ENCODE measurements at regions not wholly inside any gene's neighbourhood (a gene's known extent, or its start where the extent isn't known, plus 50 kb on each side); places are given as distances from the start of the nearest gene placed in this dataset.

DNA sequence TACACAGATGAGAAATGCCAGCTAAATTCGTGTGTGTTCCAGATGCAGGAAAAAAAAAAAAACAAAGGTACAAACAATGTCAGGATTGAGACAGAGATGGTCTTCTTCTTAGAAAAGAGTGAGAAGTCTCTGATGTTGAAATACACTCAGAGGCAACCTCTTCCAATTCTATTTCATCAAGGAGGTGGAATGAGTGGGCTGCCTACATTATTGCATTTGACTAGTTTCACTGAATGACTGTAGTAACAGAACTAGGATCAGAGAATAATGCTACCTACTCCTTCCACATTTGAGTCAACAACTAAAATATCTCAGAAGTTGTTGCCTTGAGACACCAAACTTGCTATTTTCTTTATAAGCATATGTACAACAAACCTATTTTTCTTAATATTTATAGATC is 1332.2 kb upstream of the FLRT2 start:
- no peak overlapping the region for H3K4me3 ChIP-seq (replicated peaks; ENCODE audit: insufficient read depth, low read length)
- H3K27ac ChIP-seq (replicated peaks): no peak overlapping the region
- no peak for DNase-seq (ENCODE audit: low read depth in 1 of 2, low spot score in 1 of 2)
- TF ChIP-seq SPI1 (IDR thresholded peaks at IDR 0.05; ENCODE audit: borderline replicate concordance, low read depth) (no peak), POLR2AphosphoS5 (IDR thresholded peaks at IDR 0.05; ENCODE audit: low read depth) (no peak), GABPA (IDR thresholded peaks at IDR 0.05; ENCODE audit: low read depth) (no peak)
- TF ChIP-seq, protein P1, sequence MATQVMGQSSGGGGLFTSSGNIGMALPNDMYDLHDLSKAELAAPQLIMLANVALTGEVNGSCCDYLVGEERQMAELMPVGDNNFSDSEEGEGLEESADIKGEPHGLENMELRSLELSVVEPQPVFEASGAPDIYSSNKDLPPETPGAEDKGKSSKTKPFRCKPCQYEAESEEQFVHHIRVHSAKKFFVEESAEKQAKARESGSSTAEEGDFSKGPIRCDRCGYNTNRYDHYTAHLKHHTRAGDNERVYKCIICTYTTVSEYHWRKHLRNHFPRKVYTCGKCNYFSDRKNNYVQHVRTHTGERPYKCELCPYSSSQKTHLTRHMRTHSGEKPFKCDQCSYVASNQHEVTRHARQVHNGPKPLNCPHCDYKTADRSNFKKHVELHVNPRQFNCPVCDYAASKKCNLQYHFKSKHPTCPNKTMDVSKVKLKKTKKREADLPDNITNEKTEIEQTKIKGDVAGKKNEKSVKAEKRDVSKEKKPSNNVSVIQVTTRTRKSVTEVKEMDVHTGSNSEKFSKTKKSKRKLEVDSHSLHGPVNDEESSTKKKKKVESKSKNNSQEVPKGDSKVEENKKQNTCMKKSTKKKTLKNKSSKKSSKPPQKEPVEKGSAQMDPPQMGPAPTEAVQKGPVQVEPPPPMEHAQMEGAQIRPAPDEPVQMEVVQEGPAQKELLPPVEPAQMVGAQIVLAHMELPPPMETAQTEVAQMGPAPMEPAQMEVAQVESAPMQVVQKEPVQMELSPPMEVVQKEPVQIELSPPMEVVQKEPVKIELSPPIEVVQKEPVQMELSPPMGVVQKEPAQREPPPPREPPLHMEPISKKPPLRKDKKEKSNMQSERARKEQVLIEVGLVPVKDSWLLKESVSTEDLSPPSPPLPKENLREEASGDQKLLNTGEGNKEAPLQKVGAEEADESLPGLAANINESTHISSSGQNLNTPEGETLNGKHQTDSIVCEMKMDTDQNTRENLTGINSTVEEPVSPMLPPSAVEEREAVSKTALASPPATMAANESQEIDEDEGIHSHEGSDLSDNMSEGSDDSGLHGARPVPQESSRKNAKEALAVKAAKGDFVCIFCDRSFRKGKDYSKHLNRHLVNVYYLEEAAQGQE (IDR thresholded peaks at IDR 0.05; ENCODE audit: insufficient replicate concordance, low read depth): no peak
- TF ChIP-seq, protein P2, sequence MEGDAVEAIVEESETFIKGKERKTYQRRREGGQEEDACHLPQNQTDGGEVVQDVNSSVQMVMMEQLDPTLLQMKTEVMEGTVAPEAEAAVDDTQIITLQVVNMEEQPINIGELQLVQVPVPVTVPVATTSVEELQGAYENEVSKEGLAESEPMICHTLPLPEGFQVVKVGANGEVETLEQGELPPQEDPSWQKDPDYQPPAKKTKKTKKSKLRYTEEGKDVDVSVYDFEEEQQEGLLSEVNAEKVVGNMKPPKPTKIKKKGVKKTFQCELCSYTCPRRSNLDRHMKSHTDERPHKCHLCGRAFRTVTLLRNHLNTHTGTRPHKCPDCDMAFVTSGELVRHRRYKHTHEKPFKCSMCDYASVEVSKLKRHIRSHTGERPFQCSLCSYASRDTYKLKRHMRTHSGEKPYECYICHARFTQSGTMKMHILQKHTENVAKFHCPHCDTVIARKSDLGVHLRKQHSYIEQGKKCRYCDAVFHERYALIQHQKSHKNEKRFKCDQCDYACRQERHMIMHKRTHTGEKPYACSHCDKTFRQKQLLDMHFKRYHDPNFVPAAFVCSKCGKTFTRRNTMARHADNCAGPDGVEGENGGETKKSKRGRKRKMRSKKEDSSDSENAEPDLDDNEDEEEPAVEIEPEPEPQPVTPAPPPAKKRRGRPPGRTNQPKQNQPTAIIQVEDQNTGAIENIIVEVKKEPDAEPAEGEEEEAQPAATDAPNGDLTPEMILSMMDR (IDR thresholded peaks at IDR 0.05; ENCODE audit: insufficient read depth, low read length): no peak
- H3K27me3 ChIP-seq (ENCODE audit: insufficient read depth, poor library complexity, severe bottlenecking): no peaks in the 10 kb centered on the region

DNA sequence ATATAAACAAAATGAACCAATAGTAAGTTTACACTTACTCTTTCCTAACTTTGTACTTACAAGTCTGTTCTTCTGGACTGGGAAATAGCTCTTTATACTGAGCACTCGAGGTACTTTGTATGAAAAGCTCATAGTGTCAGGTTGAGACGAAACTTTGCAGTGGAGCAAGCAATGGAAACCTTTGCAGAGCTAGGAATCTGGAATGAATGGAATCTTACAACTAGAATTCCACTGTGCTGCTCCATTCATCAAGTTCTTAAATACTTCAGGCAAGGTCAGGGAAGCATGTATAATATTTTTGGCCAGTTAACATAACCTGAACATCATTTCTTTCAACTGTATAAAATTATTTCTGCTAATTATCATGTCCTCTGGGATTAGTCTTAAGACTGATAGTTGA is 1327.5 kb upstream of the FLRT2 start:
- Histone ChIP-seq H3K27ac (replicated peaks) (no peak overlapping the region), H3K4me3 (replicated peaks; ENCODE audit: insufficient read depth, low read length) (no peak overlapping the region), H3K27me3 (ENCODE audit: insufficient read depth, poor library complexity, severe bottlenecking) (no peaks in the 10 kb centered on the region)
- no peak for DNase-seq (ENCODE audit: low read depth in 1 of 2, low spot score in 1 of 2)
- TF ChIP-seq, protein P1 (IDR thresholded peaks at IDR 0.05; ENCODE audit: insufficient replicate concordance, low read depth): no peak
- TF ChIP-seq, protein P2 (IDR thresholded peaks at IDR 0.05; ENCODE audit: insufficient read depth, low read length): no peak
- TF ChIP-seq SPI1 (IDR thresholded peaks at IDR 0.05; ENCODE audit: borderline replicate concordance, low read depth) (no peak), GABPA (IDR thresholded peaks at IDR 0.05; ENCODE audit: low read depth) (no peak), POLR2AphosphoS5 (IDR thresholded peaks at IDR 0.05; ENCODE audit: low read depth) (no peak)

DNA sequence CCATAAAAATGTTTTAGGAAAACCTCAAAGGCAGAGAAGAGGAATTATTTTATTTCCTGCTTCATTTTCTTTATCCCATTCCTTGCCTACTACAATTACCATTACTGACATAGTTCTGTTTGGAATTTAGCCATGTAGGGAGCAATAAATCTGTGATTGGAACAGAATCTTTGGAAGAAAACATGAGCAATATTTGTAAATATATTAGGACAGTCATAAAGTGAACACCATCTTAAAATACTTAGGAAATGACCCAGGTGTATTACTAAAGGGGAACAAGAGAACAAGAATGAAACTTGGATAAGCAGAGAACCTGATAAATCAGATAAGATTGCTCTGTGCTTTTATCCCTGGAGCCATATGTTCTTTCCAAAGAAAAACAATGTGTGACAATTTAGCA is 1326.0 kb upstream of the FLRT2 start:
- Histone ChIP-seq H3K27ac (replicated peaks) (no peak overlapping the region), H3K27me3 (ENCODE audit: insufficient read depth, poor library complexity, severe bottlenecking) (no peaks in the 10 kb centered on the region), H3K4me3 (replicated peaks; ENCODE audit: insufficient read depth, low read length) (no peak overlapping the region)
- DNase-seq (ENCODE audit: low read depth in 1 of 2, low spot score in 1 of 2): no peak
- TF ChIP-seq, protein P2 (IDR thresholded peaks at IDR 0.05; ENCODE audit: insufficient read depth, low read length): no peak
- no peak for TF ChIP-seq SPI1 (IDR thresholded peaks at IDR 0.05; ENCODE audit: borderline replicate concordance, low read depth)
- no peak for TF ChIP-seq GABPA (IDR thresholded peaks at IDR 0.05; ENCODE audit: low read depth)
- no peak for TF ChIP-seq POLR2AphosphoS5 (IDR thresholded peaks at IDR 0.05; ENCODE audit: low read depth)
- TF ChIP-seq, protein P1 (IDR thresholded peaks at IDR 0.05; ENCODE audit: insufficient replicate concordance, low read depth): no peak
